ENCODE measurements at regions not wholly inside any gene's neighbourhood (a gene's known extent, or its start where the extent isn't known, plus 50 kb on each side); places are given as distances from the start of the nearest gene placed in this dataset.

DNA sequence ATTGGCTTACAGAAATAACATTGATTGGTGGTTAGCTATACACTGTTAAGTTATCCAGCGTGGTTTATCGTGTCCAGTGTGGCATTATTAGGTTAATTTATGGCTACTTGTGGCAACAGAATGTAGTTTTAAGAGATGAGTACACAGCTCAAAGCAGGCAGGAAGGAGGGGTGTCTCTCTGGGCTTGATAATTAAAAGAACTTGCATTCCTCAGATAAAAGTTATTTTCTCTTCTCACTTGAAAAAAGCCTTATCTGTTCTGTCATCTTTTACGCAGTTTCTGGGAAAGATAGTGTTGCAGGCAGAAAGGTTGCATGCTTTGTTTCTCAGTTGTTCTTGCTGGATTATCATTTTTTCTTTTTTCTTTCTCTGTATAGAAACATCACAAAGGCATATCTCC lies 154.4 kb upstream of the COL3A1 start:
- ATAC-seq (no peak), FAIRE-seq (no peak), DNase-seq (ENCODE audit: low spot score) (no peak)
- H2AFZ ChIP-seq (ENCODE audit: low read length) = no peak overlapping the region
- CTCF ChIA-PET (ENCODE audit: low intra/inter-chr PET ratio, low total read pairs) = no interaction called here
- H3K4me1 ChIP-seq (ENCODE audit: insufficient read depth, low read length) = no peaks in the 10 kb centered on the region
- 1% methylated on average over 3 of the region's 3 CpGs for WGBS (ENCODE audit: low lambda C conversion rate)
- no peak overlapping the region for H3K27ac ChIP-seq (ENCODE audit: extremely low read length, insufficient read depth, low read length)
- H3K79me2 ChIP-seq (ENCODE audit: insufficient read depth, low read length) = no peaks in the 10 kb centered on the region
- H3K27me3 ChIP-seq (ENCODE audit: control insufficient read depth in 1 of 2, insufficient read depth in 2 of 2, low read length in 2 of 2) = no peaks in the 10 kb centered on the region
- no TSS peak for BruUV-seq (replicated peaks)
- intact Hi-C loops (cut with micrococcal nuclease; ENCODE audit: unreplicated experiment) (no loop called here), in situ Hi-C loops (cut with HindIII; ENCODE audit: extremely low pct_ligation_motif_present, low pct_unique_long_range_greater_than_20kb) (no loop called here)
- POLR2A ChIA-PET = no interaction called here
- no peak overlapping the region for H3K9ac ChIP-seq (ENCODE audit: insufficient read depth, low read depth, low read length)
- no peak overlapping the region for H3K4me2 ChIP-seq (ENCODE audit: low read depth, low read length)
- no peak overlapping the region for H3K4me3 ChIP-seq (replicated peaks in 1 of 3; ENCODE audit: insufficient read depth in 1 of 3, low read depth in 2 of 3, low read length in 3 of 3)
- H4K20me1 ChIP-seq (ENCODE audit: insufficient read depth, low read length) = no peaks in the 10 kb centered on the region
- peaks cover 18% of the 10 kb centered on the region for H3K9me3 ChIP-seq (ENCODE audit: low read length)
- no peaks in the 10 kb centered on the region for H3K36me3 ChIP-seq (replicated peaks in 1 of 2; ENCODE audit: control insufficient read depth in 1 of 2, insufficient read depth in 2 of 2, low read length in 2 of 2)
- no peak for TF ChIP-seq NFKB2 (CRISPR knock-in tag; IDR thresholded peaks at IDR 0.05; ENCODE audit: borderline replicate concordance)

DNA sequence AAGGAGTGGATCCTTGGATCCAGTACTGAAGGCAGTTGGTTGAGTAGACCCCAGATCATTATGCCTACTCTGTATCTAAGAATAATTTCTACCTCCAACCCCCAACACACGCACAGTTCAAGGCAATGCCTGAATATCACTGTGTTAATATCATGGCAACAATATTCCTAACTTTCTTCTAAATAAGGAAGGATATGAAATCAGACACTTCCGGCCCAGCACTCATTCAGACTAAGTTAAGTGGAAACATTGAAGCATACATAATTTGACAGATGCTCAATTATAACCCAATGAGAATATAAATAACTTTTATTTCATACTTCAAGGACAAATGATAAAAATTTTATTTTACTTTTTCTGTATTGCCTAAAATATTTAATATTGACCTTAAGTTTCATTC lies 153.6 kb upstream of the COL3A1 start:
- intact Hi-C loops (cut with micrococcal nuclease; ENCODE audit: unreplicated experiment) = no loop called here
- TF ChIP-seq ZNF382 (CRISPR knock-in tag; IDR thresholded peaks at IDR 0.05; ENCODE audit: borderline replicate concordance) = no peak
- no peak for TF ChIP-seq RFX1 (IDR thresholded peaks at IDR 0.05)
- TF ChIP-seq RXRB (CRISPR knock-in tag; IDR thresholded peaks at IDR 0.05; ENCODE audit: borderline replicate concordance) = no peak
- TF ChIP-seq GLI4 (CRISPR knock-in tag; IDR thresholded peaks at IDR 0.05; ENCODE audit: borderline replicate concordance) = no peak
- TF ChIP-seq ZNF761 (CRISPR knock-in tag; conservative IDR thresholded peaks at IDR 0.05) = no peak
- TF ChIP-seq ZNF33A (CRISPR knock-in tag; IDR thresholded peaks at IDR 0.05; ENCODE audit: borderline replicate concordance) = no peak
- no peak for TF ChIP-seq HNRNPH1 (optimal IDR thresholded peaks at IDR 0.05; ENCODE audit: low read depth, low read length)
- TF ChIP-seq, protein P1, sequence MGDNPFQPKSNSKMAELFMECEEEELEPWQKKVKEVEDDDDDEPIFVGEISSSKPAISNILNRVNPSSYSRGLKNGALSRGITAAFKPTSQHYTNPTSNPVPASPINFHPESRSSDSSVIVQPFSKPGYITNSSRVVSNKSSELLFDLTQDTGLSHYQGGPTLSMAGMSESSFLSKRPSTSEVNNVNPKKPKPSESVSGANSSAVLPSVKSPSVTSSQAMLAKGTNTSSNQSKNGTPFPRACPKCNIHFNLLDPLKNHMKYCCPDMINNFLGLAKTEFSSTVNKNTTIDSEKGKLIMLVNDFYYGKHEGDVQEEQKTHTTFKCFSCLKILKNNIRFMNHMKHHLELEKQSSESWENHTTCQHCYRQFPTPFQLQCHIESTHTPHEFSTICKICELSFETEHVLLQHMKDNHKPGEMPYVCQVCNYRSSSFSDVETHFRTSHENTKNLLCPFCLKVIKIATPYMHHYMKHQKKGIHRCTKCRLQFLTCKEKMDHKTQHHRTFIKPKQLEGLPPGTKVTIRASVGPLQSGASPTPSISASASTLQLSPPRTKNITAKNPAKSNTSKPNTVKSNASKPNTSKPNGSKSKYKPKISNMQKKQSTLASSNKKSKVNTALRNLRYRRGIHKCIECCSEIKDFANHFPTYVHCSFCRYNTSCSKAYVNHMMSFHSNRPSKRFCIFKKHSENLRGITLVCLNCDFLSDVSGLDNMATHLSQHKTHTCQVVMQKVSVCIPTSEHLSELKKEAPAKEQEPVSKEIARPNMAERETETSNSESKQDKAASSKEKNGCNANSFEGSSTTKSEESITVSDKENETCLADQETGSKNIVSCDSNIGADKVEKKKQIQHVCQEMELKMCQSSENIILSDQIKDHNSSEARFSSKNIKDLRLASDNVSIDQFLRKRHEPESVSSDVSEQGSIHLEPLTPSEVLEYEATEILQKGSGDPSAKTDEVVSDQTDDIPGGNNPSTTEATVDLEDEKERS (CRISPR knock-in tag; IDR thresholded peaks at IDR 0.05) = no peak
- TF ChIP-seq, protein P2, sequence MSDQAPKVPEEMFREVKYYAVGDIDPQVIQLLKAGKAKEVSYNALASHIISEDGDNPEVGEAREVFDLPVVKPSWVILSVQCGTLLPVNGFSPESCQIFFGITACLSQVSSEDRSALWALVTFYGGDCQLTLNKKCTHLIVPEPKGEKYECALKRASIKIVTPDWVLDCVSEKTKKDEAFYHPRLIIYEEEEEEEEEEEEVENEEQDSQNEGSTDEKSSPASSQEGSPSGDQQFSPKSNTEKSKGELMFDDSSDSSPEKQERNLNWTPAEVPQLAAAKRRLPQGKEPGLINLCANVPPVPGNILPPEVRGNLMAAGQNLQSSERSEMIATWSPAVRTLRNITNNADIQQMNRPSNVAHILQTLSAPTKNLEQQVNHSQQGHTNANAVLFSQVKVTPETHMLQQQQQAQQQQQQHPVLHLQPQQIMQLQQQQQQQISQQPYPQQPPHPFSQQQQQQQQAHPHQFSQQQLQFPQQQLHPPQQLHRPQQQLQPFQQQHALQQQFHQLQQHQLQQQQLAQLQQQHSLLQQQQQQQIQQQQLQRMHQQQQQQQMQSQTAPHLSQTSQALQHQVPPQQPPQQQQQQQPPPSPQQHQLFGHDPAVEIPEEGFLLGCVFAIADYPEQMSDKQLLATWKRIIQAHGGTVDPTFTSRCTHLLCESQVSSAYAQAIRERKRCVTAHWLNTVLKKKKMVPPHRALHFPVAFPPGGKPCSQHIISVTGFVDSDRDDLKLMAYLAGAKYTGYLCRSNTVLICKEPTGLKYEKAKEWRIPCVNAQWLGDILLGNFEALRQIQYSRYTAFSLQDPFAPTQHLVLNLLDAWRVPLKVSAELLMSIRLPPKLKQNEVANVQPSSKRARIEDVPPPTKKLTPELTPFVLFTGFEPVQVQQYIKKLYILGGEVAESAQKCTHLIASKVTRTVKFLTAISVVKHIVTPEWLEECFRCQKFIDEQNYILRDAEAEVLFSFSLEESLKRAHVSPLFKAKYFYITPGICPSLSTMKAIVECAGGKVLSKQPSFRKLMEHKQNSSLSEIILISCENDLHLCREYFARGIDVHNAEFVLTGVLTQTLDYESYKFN (CRISPR knock-in tag; conservative IDR thresholded peaks at IDR 0.05) = no peak
- no peak overlapping the region for H3K4me2 ChIP-seq (ENCODE audit: low read depth, low read length)
- no peak overlapping the region for H2AFZ ChIP-seq (ENCODE audit: low read length)
- POLR2A ChIA-PET = no interaction called here
- CTCF ChIA-PET (ENCODE audit: low intra/inter-chr PET ratio, low total read pairs) = no interaction called here
- ATAC-seq (no peak), FAIRE-seq (no peak), DNase-seq (ENCODE audit: low spot score) (no peak)
- in situ Hi-C loops (cut with HindIII; ENCODE audit: extremely low pct_ligation_motif_present, low pct_unique_long_range_greater_than_20kb) = no loop called here
- H3K9ac ChIP-seq (ENCODE audit: insufficient read depth, low read depth, low read length) = no peak overlapping the region
- H3K27ac ChIP-seq (ENCODE audit: extremely low read length, insufficient read depth, low read length) = no peak overlapping the region
- no peak overlapping the region for H3K4me3 ChIP-seq (replicated peaks in 1 of 3; ENCODE audit: insufficient read depth in 1 of 3, low read depth in 2 of 3, low read length in 3 of 3)
- H3K4me1 ChIP-seq (ENCODE audit: insufficient read depth, low read length) = no peaks in the 10 kb centered on the region
- H3K9me3 ChIP-seq (ENCODE audit: low read length) = peaks cover 18% of the 10 kb centered on the region
- H3K27me3 ChIP-seq (ENCODE audit: control insufficient read depth in 1 of 2, insufficient read depth in 2 of 2, low read length in 2 of 2) = no peaks in the 10 kb centered on the region
- no TSS peak for BruUV-seq (replicated peaks)
- H4K20me1 ChIP-seq (ENCODE audit: insufficient read depth, low read length) = no peaks in the 10 kb centered on the region
- H3K36me3 ChIP-seq (replicated peaks in 1 of 2; ENCODE audit: control insufficient read depth in 1 of 2, insufficient read depth in 2 of 2, low read length in 2 of 2) = no peaks in the 10 kb centered on the region
- no peaks in the 10 kb centered on the region for H3K79me2 ChIP-seq (ENCODE audit: insufficient read depth, low read length)
- WGBS (ENCODE audit: low lambda C conversion rate) = 5% methylated on average over 2 of the region's 2 CpGs
